GM19455 (cell line): ENCODE measurements at regions not wholly inside any gene's neighbourhood (a gene's known extent, or its start where the extent isn't known, plus 50 kb on each side); places are given as distances from the start of the nearest gene placed in this dataset.

ENCODE experiments used
- ATAC-seq: cut with Tn5 transposase; IDR thresholded peaks from one replicate; pipeline ENCODE4 v1.9.1; 2021; ENCODE audit not compliant: unreplicated experiment

- no peak for ATAC-seq
Observed at GRCh38 chr2:17085546-17086202, 420.0 kb upstream of the CYRIA start.

- ATAC-seq = no peak
Observed at GRCh38 chr2:17084877-17085276, 419.2 kb upstream of the CYRIA start.

GRCh38 chr2:17083902-17084301, 418.3 kb upstream of the CYRIA start:
- ATAC-seq = no peak

- ATAC-seq = no peak
Observed at GRCh38 chr2:17079262-17079661, 413.6 kb upstream of the CYRIA start.

GRCh38 chr2:17076533-17076932, 410.9 kb upstream of the CYRIA start:
- no peak for ATAC-seq

GRCh38 chr2:17070711-17071110, 405.1 kb upstream of the CYRIA start:
- no peak for ATAC-seq

GRCh38 chr2:17069564-17069963, 403.9 kb upstream of the CYRIA start:
- ATAC-seq = no peak

GRCh38 chr2:17068021-17068420, 402.4 kb upstream of the CYRIA start:
- ATAC-seq = no peak

- ATAC-seq = no peak
Observed at GRCh38 chr2:17065536-17065935, 399.9 kb upstream of the CYRIA start.

GRCh38 chr2:17061028-17061427, 395.4 kb upstream of the CYRIA start:
- no peak for ATAC-seq

GRCh38 chr2:17059458-17059857, 393.8 kb upstream of the CYRIA start:
- no peak for ATAC-seq

- ATAC-seq = no peak
Observed at GRCh38 chr2:17058772-17059402, 393.3 kb upstream of the CYRIA start.

GRCh38 chr2:17057109-17058017, 391.7 kb upstream of the CYRIA start:
- no peak for ATAC-seq

GRCh38 chr2:17056236-17056635, 390.6 kb upstream of the CYRIA start:
- no peak for ATAC-seq

GRCh38 chr2:17052001-17052400, 386.4 kb upstream of the CYRIA start:
- ATAC-seq = no peak

- ATAC-seq = no peak
Observed at GRCh38 chr2:17051538-17051937, 385.9 kb upstream of the CYRIA start.

- no peak for ATAC-seq
Observed at GRCh38 chr2:17043173-17043572, 377.5 kb upstream of the CYRIA start.

- no peak for ATAC-seq
Observed at GRCh38 chr2:17036361-17036760, 370.7 kb upstream of the CYRIA start.

- ATAC-seq = no peak
Observed at GRCh38 chr2:17035010-17035409, 369.4 kb upstream of the CYRIA start.

GRCh38 chr2:17030047-17030446, 364.4 kb upstream of the CYRIA start:
- ATAC-seq = no peak

GRCh38 chr2:17012297-17012696, 346.7 kb upstream of the CYRIA start:
- no peak for ATAC-seq

GRCh38 chr2:17010104-17010503, 344.5 kb upstream of the CYRIA start:
- ATAC-seq = no peak
